ENCODE measurements at regions not wholly inside any gene's neighbourhood (a gene's known extent, or its start where the extent isn't known, plus 50 kb on each side); places are given as distances from the start of the nearest gene placed in this dataset.
"Not testable (repeated sequence)": the region's sequence is repeated elsewhere in the genome, so short reads cannot be mapped to it uniquely, and the experiment has no call there.

DNA sequence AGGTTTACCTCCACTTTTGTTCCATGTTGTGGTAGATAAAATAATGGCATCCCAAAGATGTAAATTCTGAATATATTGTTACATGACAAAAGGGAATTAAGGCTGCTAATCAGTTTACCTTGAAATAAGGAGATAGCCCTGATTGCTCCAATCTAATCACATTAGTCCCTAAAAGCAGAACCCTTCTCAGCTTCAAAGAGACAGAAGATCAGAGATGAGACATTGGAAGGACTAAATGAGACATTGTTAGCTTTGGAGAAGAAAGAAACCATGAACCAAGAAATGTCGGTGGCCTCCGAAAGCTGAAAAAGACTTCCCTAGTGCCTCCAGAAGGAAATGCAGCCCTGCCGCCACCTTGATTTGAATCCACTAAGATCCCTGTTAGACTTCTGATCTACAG, 82.8 kb upstream of the PARP8 start:
- no peaks in the 10 kb centered on the region for H3K79me2 ChIP-seq (replicated peaks; ENCODE audit: insufficient read depth)
- H3K4me3 ChIP-seq: no peak overlapping the region
- Mint-ChIP-seq H3K4me1 (peaks cover 33% of the 10 kb centered on the region), H3K27ac (no peak overlapping the region), H3K36me3 (ENCODE audit: low read depth) (no peaks in the 10 kb centered on the region; the same call in 2 of the 3 replicates), H3K27me3 (ENCODE audit: insufficient read depth, low read depth, poor library complexity) (peaks cover 3% of the 10 kb centered on the region), H3K9me3 (peaks cover 3% of the 10 kb centered on the region; the same call in 1 of the 3 replicates), H3K4me3 (no peak overlapping the region)
- peak; percentile 37 for DNase-seq (ENCODE audit: low spot score)
- no peaks in the 10 kb centered on the region for H3K9me2 ChIP-seq (ENCODE audit: insufficient read depth)
- H3K36me3 ChIP-seq (ENCODE audit: insufficient read depth): no peaks in the 10 kb centered on the region
- H4K20me1 ChIP-seq (replicated peaks; ENCODE audit: insufficient read depth): no peaks in the 10 kb centered on the region
- no peak for ATAC-seq
- no peak overlapping the region for H3K27ac ChIP-seq (ENCODE audit: low read depth)
- H3K27me3 ChIP-seq (ENCODE audit: insufficient read depth): no peaks in the 10 kb centered on the region
- no peak overlapping the region for H3K4me2 ChIP-seq
- H3F3A ChIP-seq (replicated peaks; ENCODE audit: low read depth): no peaks in the 10 kb centered on the region
- H2AFZ ChIP-seq: peak overlapping the region; percentile 23; the same call in 1 of the 2 replicates
- TF ChIP-seq, protein P1, sequence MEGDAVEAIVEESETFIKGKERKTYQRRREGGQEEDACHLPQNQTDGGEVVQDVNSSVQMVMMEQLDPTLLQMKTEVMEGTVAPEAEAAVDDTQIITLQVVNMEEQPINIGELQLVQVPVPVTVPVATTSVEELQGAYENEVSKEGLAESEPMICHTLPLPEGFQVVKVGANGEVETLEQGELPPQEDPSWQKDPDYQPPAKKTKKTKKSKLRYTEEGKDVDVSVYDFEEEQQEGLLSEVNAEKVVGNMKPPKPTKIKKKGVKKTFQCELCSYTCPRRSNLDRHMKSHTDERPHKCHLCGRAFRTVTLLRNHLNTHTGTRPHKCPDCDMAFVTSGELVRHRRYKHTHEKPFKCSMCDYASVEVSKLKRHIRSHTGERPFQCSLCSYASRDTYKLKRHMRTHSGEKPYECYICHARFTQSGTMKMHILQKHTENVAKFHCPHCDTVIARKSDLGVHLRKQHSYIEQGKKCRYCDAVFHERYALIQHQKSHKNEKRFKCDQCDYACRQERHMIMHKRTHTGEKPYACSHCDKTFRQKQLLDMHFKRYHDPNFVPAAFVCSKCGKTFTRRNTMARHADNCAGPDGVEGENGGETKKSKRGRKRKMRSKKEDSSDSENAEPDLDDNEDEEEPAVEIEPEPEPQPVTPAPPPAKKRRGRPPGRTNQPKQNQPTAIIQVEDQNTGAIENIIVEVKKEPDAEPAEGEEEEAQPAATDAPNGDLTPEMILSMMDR (conservative IDR thresholded peaks at IDR 0.05; ENCODE audit: low read depth in 2 of 2): peak in 1 of 2 experiments; percentile 20; a peak in 1 of 4 replicates
- no peak for TF ChIP-seq POLR2AphosphoS5 (IDR thresholded peaks at IDR 0.05; ENCODE audit: low read depth)
- H3K4me1 ChIP-seq (ENCODE audit: insufficient read depth): peaks cover 28% of the 10 kb centered on the region

DNA sequence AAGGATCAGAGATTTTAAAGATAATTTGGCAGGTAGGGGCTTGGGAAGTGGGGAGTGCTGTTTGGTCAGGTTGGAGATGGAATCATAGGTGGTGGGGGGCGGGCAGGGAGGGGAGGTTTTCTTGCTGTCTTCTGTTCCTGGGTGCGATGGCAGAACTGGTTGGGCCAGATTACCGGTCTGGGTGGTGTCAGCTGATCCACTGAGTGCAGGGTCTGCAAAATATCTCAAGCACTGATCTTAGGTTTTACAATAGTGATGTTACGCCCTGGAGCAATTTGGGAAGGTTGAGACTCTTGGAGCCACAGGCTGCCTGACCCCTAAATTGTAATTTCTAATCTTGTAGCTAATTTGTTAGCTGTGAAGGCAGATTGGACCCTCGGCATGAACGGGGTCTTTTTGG, 78.0 kb upstream of the PARP8 start:
- H3K27ac ChIP-seq (ENCODE audit: low read depth); H3K27ac Mint-ChIP-seq; H3K4me3 ChIP-seq; H3K9me2 ChIP-seq (ENCODE audit: insufficient read depth); H3K4me3 Mint-ChIP-seq; H3F3A ChIP-seq (replicated peaks; ENCODE audit: low read depth); H3K4me2 ChIP-seq; H3K9me3 Mint-ChIP-seq; H4K20me1 ChIP-seq (replicated peaks; ENCODE audit: insufficient read depth); H3K79me2 ChIP-seq (replicated peaks; ENCODE audit: insufficient read depth); ATAC-seq; DNase-seq (ENCODE audit: low spot score); H3K36me3 ChIP-seq (ENCODE audit: insufficient read depth); H3K27me3 ChIP-seq (ENCODE audit: insufficient read depth); H3K36me3 Mint-ChIP-seq (ENCODE audit: low read depth); H3K27me3 Mint-ChIP-seq (ENCODE audit: insufficient read depth, low read depth, poor library complexity): not testable (repeated sequence)
- Histone ChIP-seq H3K4me1 (ENCODE audit: insufficient read depth) (peaks cover 40% of the 10 kb centered on the region), H2AFZ (peak overlapping the region; percentile 57; the same call in 1 of the 2 replicates)
- peaks cover 46% of the 10 kb centered on the region for H3K4me1 Mint-ChIP-seq

DNA sequence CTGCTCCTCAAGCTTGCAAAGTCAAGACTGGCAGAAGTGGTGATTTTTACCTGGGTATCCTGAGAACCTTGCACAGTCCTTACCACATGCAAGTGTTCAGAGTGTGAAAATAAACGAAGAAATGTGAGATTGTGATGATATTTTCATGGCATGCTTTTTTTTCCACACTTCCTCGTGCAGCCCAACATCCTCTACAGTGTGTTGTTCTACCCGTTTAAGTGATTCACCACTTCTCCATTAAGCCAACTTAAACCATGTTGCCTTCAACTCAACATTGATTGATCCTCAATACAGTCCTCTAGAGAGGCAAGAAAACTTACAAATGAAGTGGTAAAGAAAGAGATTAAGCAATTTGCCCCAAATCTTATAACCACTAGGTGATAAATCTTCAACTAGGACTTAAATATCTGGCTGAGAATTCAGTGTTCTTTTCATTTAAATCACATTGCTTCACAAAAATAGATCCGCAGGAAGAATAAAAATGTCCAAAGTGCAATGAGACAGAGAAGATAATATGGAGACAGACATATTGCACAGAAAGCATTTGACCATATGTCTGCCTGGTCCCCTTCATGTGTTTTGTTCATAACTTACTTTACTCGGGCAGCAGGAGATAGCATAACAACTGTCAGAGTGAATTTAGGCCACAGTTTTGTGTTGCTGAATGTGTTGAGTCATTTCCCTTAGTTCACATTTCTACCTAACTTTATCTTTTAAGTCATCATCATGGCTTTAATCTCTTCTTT, 75.8 kb upstream of the PARP8 start:
- 0 out of 2 replicates have a peak overlapping the region, but pooled peaks have one; percentile 64 for H2AFZ ChIP-seq
- not testable (repeated sequence) for H3K4me3 ChIP-seq; H3K36me3 ChIP-seq (ENCODE audit: insufficient read depth); H3K27me3 ChIP-seq (ENCODE audit: insufficient read depth); ATAC-seq; H3F3A ChIP-seq (replicated peaks; ENCODE audit: low read depth); H3K4me3 Mint-ChIP-seq; H3K27ac ChIP-seq (ENCODE audit: low read depth); H3K4me2 ChIP-seq; H3K27me3 Mint-ChIP-seq (ENCODE audit: insufficient read depth, low read depth, poor library complexity); H3K9me2 ChIP-seq (ENCODE audit: insufficient read depth); H3K36me3 Mint-ChIP-seq (ENCODE audit: low read depth); H3K79me2 ChIP-seq (replicated peaks; ENCODE audit: insufficient read depth); DNase-seq (ENCODE audit: low spot score); H3K9me3 Mint-ChIP-seq; H3K27ac Mint-ChIP-seq; H4K20me1 ChIP-seq (replicated peaks; ENCODE audit: insufficient read depth)
- peaks cover 37% of the 10 kb centered on the region for H3K4me1 Mint-ChIP-seq
- H3K4me1 ChIP-seq (ENCODE audit: insufficient read depth): peaks cover 25% of the 10 kb centered on the region

DNA sequence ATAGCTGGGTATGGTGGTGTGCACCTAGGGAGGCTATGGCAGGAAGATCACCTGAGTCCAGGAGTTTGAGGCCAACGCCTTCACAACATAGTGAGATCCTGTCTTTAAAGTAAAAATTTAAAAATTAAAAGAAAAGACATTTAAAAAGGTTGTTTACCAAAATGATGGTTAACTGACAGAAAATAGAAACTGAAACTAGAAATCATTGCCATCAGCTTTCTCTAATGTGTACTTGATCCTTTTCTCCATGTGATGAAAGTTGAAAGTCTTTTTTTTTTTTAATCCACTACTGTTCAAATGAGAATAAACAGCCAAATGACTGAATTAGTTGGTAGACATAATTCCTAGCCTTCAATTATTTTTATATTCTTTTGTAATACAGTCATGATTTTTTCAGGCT, 75.1 kb upstream of the PARP8 start:
- H3K4me1 Mint-ChIP-seq: peaks cover 29% of the 10 kb centered on the region
- H3K27ac ChIP-seq (ENCODE audit: low read depth); H3K4me3 Mint-ChIP-seq; H4K20me1 ChIP-seq (replicated peaks; ENCODE audit: insufficient read depth); H3K9me2 ChIP-seq (ENCODE audit: insufficient read depth); H3K79me2 ChIP-seq (replicated peaks; ENCODE audit: insufficient read depth); H3K27me3 Mint-ChIP-seq (ENCODE audit: insufficient read depth, low read depth, poor library complexity); H3F3A ChIP-seq (replicated peaks; ENCODE audit: low read depth); H3K27ac Mint-ChIP-seq; H3K27me3 ChIP-seq (ENCODE audit: insufficient read depth); H3K36me3 Mint-ChIP-seq (ENCODE audit: low read depth); H3K36me3 ChIP-seq (ENCODE audit: insufficient read depth); DNase-seq (ENCODE audit: low spot score); H2AFZ ChIP-seq; H3K4me3 ChIP-seq; H3K4me2 ChIP-seq; ATAC-seq; H3K9me3 Mint-ChIP-seq: not testable (repeated sequence)
- H3K4me1 ChIP-seq (ENCODE audit: insufficient read depth): peaks cover 20% of the 10 kb centered on the region
